WI38 (cell line): ENCODE measurements at regions not wholly inside any gene's neighbourhood (a gene's known extent, or its start where the extent isn't known, plus 50 kb on each side); places are given as distances from the start of the nearest gene placed in this dataset.

Experiments used
- H3K4me3 ChIP-seq: 2 replicates; pipeline ENCODE4 v1.5.1; 2011; ENCODE audit warnings: low read depth, mild to moderate bottlenecking, control low read depth, low read length
- TF ChIP-seq, protein P1 (sequence below): IDR thresholded peaks from 2 replicates; pipeline ENCODE4 v1.5.1; 2012; ENCODE audit warnings: low read depth, mild to moderate bottlenecking, control low read depth, low read length

DNA sequence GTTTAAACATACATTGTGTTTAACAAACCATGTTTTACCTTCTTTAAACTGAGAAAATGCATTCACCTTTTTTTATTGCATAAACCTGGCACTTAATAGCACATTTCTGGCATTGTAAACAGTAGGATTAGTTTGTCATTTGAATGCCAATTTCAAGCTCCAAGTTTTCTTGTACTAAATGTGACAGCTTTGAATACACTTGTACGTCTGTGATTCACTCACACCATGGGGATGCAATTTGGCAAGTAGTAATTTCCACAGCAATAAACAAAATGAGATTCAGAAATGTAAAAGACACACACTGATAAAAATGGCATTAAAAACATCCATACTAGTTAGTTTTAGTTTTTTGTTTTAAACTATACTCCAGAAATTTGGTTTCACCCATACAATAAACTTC is 598.9 kb downstream of the SI start:
- H3K4me3 ChIP-seq, result no peak overlapping the region
- TF ChIP-seq, protein P1, sequence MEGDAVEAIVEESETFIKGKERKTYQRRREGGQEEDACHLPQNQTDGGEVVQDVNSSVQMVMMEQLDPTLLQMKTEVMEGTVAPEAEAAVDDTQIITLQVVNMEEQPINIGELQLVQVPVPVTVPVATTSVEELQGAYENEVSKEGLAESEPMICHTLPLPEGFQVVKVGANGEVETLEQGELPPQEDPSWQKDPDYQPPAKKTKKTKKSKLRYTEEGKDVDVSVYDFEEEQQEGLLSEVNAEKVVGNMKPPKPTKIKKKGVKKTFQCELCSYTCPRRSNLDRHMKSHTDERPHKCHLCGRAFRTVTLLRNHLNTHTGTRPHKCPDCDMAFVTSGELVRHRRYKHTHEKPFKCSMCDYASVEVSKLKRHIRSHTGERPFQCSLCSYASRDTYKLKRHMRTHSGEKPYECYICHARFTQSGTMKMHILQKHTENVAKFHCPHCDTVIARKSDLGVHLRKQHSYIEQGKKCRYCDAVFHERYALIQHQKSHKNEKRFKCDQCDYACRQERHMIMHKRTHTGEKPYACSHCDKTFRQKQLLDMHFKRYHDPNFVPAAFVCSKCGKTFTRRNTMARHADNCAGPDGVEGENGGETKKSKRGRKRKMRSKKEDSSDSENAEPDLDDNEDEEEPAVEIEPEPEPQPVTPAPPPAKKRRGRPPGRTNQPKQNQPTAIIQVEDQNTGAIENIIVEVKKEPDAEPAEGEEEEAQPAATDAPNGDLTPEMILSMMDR, result no peak

DNA sequence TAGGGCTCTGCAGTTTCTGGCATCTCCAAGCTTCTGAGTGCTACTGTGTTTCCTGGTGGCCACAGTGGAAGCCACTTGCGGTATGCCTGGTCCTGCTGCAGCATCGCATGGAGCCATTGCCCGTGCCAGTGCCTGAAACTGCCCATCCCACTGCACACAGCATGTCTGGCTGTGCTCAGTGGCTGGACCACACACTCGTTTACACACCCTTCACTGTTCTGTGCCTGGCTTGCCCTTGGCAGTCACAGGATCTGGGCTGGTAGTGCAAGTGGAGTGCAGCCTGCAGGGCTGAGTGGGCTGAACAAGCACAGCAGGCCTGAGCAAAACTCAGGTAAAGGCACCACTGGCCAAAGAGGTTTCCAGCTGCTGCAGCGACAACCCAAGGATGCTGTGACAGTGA is 600.0 kb downstream of the SI start:
- H3K4me3 ChIP-seq, result no peak overlapping the region
- TF ChIP-seq, protein P1, result no peak

DNA sequence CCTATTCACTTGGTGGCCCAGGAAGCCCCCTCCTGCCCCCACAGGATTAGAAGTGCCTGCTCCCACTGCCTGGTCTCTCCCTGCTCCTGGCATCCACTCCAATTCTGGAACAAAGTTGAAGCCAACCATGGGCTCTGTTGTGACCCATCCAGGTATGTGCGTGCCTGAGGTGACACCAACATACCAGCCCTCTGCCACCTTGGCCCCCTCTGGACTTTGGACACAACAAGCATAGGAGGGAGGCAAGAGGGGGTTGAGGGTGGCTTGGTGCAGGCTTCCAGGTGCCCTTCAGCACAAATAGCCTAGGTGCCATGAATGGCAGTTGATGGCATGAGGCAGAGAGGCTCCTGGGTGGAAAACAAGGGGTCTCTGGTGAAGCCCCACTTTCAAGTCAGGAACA is 600.9 kb downstream of the SI start:
- no peak overlapping the region for H3K4me3 ChIP-seq
- TF ChIP-seq, protein P1, result no peak

DNA sequence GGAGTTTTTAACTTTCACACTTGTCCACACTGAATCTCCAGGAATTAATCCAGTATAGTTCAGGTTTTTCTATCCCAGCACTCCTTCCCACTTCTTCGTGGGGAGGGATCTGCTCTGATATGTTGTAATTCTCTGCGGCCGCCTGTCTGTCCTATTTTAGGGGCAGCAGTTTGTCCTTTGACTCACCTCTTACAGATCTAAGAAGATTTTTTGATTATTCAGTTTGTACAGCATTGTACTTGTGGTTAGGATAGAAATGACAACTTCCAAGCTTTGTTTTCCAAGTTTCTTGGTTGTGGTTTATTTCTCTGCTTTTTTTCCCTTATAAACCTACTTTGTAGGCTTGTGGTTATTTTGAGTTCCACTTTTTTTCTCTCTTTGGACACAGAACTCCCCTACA is 601.7 kb downstream of the SI start:
- TF ChIP-seq, protein P1, result no peak
- H3K4me3 ChIP-seq, result no peak overlapping the region

DNA sequence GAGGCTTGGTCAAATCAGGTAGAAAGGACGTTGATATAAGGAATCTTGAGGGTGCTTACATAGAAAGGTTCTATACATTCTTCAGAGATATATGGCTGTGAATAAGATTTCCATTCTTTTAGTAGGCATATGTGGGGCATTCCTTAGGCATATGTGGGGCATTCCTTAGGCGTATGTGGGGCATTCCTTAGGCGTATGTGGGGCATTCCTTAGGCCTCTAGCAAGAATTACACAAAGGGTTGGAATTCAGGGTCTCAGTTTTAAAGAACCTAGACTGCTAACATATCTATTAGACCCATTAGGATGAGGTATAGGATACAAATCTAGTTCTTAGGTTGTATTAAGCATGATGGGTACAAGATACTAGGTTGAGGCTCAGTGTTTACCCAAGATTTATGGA is 607.8 kb downstream of the SI start:
- TF ChIP-seq, protein P1, result no peak
- no peak overlapping the region for H3K4me3 ChIP-seq

DNA sequence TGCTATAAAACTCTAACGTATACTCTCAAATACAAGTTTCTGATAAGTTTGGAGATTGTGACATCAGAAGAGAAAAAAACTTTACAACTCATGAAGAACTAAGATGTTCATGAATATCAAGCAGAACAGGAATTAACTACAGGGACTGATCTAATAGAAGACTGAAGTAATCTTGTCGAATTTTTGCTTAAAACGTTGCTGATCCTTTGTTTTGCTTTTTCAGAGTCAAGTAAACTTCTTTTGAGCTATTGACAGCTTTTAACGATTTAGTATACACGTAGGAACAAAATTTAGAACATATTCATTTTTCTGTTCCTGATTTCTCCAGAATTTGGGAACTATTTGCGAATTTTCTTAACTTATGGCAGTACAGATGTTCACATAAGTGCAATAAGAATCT is 610.2 kb downstream of the SI start:
- TF ChIP-seq, protein P1, result no peak
- H3K4me3 ChIP-seq, result no peak overlapping the region

DNA sequence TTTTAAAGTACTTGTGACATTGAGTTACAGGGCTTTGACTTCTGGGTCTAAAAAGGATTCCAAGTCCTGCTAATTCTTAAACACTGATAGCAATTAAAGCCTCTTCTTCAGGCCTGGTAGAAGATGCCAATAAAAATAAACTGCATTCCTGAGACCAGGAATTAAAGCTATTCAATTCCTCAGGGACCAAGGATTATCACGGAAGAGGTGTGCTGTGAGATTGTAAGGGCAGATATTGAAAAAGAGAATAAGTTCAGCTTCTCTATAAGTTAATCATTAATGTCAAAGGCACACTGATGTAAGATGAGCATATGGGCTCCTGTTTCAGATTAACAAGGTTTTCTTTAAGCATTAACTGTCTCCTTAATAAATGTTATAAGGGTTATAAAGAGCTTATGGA is 611.3 kb downstream of the SI start:
- TF ChIP-seq, protein P1, result no peak
- no peak overlapping the region for H3K4me3 ChIP-seq
